Dermis blood vessel endothelial cell (primary cell): ENCODE measurements at regions not wholly inside any gene's neighbourhood (a gene's known extent, or its start where the extent isn't known, plus 50 kb on each side); places are given as distances from the start of the nearest gene placed in this dataset.

Experiments used
- DNase-seq: peaks from one replicate; pipeline ENCODE4 v3.0.0; 2010

DNA sequence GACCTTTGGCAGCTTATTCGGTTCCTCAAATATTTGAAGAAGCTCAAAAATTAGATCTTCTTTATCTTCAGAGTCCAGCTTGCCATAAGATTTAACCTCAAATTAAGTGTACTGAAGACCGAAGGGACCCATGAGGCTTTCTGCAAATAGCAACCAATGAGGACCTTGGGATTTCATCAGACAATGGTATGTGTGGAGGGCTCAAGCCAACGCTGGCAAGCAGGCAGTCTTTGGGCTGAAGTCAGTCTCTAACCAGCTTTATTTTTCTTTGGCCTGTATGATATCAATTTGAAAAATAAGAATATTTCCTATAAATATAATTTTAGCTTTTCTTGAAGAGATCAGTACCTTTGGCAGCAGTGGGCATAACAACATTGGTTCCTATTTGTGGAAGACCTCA is 692.7 kb downstream of the MCTP2 start:
- no peak for DNase-seq

DNA sequence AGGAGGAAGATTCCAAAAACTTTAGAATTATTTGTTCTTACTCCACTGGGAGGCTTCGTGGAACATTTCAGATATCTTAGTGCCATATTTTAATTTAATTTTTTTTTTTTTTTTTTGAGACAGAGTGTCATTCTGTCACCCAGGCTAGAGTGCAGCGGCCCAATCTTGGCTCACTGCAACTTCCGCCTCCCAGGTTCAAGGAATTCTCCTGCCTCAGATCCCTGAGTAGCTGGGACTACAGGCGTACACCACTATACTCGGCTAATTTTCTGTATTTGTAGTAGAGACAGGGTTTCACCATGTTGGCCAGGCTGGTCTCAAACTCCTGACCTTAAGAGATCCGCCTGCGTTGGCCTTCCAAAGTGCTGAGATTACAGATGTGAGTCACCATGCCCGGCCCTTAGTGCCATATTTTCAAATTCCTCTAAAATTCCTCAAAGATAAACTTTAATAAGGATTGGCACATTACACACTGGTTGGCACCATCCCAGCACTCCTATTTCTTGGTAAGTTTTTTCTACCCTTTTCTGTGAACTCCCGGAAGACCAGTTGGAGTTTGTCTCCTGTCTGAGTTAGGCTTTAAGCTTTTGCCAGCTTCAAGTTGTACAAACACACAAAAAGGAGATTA is 693.7 kb downstream of the MCTP2 start:
- no peak for DNase-seq

DNA sequence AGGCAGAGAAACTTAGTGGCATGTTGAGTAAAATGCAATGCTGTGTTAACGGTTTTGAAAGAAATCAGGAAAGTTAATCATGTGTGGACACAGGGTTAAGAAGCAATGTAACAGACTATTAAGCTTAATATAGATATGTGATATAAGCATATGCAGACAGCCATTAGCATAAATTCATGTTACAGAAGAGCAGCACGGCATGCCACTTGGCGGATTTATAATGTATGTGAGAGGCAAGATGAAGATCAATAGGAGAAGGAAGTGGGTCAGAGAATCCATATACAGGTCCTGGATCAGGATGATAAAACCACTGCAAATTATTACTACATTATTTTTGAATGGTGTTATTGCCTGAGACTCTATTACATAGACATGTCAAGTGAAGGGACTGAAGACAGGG is 694.3 kb downstream of the MCTP2 start:
- DNase-seq = no peak

DNA sequence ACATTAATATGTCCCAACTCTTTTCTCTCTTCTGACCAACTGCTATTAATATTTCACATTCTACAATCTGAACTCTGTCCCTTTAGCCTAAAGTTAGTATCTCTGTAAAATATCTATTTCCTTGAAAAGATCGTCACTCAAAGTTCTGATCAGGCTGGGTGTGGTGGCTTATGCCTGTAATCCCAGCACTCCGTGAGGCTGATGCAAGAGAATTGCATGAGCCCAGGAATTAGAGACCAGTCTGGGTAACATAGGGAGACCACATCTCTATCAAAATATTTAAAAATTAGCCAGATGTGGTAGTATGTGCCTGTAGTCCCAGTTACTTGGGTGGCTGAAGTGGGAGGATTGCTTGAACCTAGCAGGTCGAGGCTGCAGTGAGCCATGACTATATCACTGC is 695.6 kb downstream of the MCTP2 start:
- no peak for DNase-seq

DNA sequence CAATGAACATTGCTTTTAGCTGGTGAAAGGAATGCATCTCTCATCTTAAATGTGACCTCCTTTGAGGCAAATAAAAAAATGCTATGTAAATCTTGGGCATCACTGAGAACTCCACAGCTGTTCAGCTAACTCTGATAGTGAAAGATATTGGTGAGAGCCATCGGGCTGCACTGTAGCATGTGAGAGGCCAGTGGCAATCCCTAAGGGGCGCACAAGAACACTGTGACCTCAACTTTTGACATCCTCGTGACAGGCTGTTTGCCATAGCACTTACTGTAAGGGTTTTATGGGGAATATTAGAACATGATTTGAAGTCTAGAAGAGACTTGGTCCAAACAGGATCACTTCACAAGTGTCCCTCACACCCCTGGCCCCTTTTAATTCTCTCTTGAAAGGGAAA is 697.9 kb downstream of the MCTP2 start:
- no peak for DNase-seq

DNA sequence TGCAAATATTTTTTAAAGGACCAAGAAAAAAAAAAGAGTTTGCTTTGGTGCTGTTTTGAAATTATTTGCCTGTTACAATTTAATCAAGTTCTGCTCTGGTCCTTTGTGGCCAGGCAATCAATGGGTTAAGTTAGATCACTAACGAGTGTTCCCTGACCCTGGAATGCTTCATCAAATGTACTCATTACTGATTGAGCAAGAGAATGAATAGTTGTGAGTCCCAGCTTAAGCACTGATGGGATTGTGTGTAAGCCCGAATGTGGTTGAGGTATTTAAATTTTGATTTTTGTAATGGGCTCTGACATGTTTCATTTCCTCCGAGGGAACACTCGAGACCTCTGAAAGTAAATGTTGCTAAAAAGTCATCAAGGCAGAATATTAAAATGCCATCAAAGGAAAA is 699.1 kb downstream of the MCTP2 start:
- no peak for DNase-seq

DNA sequence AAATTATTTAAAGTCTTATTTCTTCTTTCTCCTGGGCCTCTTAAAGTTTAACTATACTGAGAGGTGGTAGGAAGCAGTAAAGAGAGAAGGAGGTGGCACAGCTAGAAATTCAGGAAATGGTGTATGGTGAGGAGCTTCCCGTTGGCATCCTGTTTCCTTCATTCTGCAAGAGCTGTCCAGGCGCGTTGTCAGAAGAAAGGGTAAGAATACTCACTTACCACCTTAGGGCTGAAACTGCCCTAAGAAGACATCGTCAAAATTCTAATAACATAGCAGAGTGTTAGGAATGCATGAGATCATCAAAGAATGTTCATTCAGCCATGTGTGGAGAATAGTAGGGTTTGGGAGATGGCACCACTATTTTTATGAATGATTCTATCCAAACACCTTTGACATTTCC is 699.6 kb downstream of the MCTP2 start:
- peak; percentile 2 for DNase-seq

DNA sequence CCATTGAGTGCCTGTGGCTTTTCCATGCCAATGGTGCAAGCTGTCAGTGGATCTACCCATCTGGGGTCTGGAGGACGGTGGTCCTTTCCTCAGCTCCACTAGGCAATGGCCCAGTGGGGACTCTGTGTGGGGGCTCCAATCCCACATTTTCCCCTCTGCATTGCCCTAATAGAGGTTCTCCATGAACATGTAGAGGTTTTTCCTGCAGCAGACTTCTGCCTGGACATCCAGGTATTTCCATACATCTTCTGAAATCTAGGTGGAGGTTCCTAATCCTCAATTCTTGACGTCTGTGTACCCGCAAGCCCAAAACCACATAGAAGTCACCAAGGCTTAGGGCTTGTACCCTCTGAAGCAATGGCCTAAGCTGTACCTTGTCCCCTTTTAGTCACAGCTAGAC is 703.1 kb downstream of the MCTP2 start:
- no peak for DNase-seq

DNA sequence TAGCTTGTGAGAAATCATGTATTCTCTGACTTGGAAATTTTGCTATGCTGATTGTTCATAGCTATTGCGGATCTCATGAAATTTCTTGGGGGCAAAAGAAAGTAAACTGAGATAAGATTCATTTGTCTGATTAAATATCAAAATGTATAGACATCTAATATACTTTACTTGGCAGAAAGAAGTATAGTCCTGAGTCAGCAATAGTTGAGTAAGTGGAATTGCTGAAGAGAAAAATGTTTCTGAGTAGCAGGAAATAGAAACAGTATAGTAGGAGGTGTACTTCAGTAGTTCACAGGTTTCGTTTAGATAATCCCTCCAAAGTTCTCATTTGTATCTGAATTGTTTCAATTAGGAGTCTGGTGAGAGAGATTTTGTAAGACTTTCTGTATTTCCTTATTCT is 705.9 kb downstream of the MCTP2 start:
- no peak for DNase-seq

DNA sequence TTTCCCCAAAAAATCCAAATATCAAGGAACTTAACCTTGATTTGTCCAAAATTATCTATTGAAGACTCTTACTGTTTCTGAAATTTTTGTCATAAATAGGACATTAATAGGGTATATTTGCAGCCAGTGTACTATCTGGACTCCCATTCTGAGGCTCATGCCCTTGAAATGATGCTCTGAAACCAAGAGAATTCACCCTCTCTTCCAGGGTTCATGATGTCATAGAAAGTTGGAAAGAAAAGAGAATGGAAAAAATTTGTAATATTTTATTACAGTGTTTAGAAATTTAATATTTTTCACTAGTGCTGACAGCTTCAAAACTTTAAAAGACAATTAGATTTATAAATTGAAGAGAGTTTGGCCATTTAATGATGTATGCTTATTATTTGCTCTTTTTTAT is 712.5 kb downstream of the MCTP2 start:
- no peak for DNase-seq

DNA sequence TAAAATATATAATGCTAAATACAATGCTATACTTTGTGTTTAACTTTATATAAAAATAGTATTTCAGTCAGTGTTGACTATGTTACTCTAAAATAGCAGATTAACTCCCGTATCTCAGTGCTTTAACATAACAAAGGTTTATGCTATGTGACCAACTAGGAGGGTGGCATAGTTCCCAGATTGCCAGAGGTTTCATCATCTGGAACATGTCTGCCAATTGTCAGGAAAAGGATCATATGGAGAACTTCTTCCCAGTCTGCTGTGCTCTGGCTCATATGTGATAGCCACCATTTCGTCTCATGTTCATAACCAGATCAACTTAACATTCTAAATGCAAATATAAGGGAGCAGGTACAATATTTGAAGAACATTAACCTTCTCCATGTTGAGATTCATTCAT is 720.2 kb downstream of the MCTP2 start:
- no peak for DNase-seq

DNA sequence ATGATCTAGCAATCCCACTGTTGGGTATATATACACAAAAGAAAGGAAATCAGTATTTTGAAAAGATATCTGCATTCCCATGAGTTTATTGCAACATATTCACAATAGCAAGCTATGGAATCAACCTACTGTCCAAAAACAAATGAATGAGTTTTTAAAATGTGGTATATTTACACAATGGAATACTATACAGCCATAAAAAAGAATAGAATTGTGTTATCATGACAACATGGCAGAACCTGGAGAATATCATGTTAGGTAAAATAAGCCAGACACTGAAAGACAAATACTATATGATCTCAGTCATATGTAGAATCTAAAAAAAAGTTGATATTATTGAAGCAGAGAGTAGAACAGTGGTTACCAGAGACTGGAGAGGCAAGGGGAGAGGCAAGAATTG is 732.6 kb downstream of the MCTP2 start:
- no peak for DNase-seq

DNA sequence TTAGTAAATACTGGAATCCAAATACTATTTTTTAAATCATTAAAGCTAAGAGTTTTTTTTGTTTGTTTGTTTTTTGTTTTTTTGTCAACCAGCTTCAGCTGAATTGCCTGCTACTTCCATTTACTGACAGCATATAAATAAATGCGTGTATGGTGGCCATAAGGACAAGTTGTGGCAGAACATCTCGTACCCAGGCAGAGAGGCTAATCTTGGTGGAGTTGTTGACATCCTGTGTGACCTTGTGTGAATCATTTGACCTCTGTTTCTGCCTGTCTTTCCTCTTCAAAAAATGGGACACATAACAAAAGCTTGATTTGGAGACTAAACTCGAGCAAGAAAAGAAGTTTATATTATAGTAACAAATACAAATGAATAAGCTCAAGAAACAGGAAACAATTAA is 734.2 kb downstream of the MCTP2 start:
- peak; percentile 52 for DNase-seq

DNA sequence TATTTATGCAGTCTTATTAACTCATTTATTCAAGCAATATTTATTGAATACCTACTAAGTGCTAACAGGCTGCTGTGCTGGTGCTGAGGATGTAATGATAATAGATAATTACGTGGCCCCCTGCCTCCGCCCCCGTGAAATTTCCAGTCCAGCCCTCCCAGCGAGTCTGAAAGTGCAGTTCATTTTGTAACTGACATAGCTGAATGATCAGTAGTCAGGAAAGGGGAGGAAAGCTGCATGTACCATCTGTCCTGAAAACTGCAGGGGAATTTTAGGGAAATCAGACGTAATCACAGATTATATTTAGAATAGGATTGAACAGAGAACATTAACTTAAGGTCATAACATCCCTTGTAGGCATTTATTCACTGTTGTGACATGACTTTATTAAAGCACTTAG is 736.8 kb downstream of the MCTP2 start:
- peak; percentile 25 for DNase-seq

DNA sequence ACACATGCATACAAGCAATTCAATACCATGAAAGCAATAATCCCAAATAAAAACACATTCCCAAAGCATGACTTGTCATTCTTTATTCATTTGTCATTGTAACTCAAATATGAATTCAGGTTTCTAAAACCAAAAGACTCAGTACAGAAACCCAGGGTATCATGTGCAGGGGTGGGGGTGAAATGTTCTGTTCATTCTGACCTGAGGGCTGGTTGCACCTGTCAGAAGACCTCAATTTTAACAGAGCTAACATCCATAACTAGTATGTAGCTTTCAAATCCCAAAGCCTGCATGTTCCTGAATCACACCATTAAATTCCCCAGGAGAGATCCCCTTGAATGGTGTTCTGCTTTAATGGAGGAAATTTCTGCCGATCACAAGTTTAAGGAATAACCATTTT is 738.7 kb downstream of the MCTP2 start:
- DNase-seq = no peak

DNA sequence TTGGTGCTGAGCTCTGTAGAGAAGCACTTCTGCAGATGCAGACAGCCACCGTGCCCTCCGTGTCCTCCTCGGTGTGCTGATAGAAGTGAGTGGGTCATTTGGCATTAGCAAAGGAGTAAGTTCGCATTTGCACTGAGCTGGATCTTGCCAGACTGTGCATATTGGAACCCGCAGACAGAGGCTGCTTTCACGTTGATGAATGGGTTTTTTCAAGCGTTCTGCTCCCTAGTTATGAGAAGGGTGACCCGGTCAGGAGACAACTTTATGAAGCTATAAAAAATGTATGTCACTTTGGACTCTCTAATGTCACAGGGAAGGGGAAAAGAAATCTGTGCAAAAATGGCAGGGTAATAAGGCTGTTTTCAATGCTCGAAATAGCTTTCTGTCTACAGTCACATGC is 739.4 kb downstream of the MCTP2 start:
- DNase-seq = no peak

DNA sequence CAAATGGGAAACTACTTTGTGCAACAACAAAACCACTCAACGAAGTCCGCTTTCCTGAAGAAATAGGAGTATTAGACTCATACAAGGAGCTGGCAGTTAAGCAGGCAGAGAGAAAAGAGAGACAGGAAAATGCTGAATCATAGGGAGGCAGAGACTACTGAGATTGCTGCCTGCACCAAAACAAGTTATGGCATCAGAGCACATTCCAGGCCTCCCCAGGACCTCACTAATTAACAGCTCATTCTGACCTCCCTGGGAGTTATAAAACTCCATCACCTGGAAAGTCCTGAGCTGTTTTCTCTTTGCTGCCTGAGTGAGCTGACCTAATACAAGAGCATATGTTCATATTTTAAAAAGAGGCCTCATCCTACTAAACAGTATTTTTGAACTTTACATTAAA is 741.0 kb downstream of the MCTP2 start:
- DNase-seq = peak; percentile 49

DNA sequence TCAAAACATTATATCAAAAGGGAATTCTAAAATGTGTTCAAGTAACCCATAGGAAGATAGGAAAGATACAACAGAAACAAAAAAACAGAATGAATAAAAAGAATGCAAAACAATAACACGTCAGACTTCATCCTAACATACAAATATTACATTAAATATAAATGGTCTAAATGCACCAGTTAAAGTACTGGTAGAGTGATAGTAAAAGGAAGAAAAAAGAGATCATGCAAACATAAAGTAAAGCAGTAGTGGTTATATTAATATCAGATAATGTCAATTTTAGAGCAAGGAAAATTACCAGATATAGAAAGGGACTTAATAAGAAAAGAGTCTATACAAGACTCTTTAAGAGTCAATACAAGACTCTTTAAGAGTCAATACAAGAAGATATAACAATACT is 755.7 kb downstream of the MCTP2 start:
- DNase-seq = no peak

DNA sequence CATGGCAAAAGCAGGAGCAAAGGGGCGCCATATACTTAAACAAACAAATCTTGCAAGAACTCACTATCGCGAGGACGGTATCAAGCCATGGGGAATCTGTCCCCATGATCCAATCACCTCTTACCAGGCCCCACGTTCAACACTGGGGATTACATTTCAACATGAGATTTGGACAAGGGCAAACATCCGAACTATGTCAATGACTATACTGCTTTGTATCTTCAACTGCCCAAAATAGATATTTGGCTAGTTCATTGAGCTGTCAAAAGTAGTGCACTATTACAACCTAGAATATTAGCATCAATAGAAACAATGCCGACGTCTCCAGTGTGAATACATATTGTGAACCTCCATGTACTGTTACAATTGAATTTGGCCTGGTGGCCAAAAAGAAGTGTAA is 760.4 kb downstream of the MCTP2 start:
- DNase-seq = no peak

DNA sequence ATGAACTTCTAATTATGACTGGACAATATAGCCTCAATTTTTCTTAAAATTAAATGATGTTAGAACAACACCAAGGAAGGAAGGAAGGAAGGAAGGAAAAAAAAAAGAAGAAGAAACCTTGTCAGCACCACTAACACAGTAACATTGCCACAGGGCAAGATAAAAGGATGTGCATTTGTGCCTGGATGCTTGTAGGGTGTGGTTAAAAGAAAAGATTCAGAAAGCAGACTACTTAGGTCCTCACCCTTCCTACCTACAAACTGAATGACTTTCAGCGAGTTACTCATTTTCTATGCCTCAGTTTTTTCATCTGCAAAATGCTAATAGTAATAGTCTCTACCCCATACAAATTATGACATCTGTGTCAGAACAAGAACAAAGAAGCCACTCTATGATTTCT is 778.3 kb downstream of the MCTP2 start:
- DNase-seq = no peak

DNA sequence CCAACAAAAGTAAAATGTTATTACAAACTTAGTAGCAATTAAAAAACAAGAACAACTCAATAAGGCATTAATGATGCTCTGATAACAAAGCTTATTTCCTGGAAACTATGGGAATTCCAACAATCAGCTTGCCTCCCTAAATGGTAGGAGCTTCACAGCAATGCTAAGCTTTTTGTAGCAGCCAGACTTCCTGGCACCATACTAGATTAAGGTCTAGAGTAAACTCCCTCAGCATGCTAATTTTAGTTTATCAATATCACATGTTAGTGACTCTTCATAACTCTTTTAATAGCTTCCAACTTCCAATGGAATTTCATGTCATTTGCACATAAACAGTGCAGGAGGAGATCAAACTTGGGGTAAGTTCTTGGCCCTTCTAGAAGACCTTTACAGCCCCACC is 782.0 kb downstream of the MCTP2 start:
- no peak for DNase-seq

DNA sequence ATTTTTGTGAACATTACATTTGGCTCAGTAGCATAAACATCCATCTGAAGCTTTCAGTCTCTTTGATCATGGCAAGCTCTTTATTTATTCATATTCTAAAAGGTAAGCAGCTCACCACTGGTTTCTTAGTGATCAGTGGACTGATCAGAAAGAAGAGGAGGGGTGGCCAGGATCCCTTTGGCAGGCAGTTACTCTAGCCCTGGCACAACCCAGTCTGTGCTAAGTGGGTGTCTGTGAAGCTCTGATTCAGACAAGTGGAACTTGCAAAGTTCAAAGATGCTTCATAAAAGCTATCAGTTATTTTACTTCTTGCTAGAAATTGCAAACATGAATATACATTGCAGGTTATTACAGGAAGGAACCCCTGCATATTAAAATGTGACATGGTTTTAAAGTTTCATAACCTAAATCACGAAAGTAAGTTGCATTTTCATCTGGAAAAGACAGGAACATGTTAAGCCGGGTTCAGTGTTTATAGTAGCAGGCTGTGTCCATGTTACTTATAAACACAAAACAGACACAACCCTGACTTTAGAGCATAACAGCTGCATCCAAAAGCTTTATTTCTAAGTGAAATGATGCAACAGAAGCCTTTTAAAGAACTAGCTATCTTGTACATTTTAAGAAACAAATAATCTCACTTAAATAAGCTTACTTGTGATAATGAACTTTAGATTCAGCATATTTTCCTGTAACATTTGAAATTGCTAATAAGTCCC is 785.3 kb downstream of the MCTP2 start:
- no peak for DNase-seq

DNA sequence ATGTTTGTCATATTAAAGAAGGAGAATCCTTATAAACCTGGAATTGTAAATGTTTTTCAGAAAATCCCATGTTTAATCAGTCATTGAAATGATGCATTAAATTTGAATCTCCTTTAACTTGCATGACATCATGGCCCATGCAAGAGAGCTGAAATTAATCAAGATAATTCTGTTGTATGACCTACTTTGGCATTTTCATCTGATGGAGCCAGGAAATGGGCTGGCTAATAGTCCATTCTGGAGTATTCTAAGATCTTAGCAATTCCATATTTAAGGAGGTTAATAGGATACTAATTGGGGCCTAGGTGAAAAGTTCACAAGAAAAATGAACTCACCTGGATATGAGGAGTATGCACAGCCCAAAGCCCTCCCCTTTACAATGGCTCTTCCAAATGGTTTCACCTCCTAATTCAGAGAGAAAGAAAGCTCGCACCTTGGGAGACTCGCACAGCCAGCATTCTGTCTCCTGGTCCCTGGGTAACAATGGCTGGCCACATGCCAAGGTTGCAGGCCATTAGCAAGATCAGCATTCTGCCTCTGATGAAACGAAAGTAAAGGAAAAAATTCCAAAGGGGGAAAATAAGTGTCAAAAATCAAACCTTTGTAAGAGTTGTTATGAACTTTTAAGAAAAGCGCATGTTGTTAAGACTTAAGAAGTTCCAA is 786.4 kb downstream of the MCTP2 start:
- DNase-seq = peak; percentile 96

DNA sequence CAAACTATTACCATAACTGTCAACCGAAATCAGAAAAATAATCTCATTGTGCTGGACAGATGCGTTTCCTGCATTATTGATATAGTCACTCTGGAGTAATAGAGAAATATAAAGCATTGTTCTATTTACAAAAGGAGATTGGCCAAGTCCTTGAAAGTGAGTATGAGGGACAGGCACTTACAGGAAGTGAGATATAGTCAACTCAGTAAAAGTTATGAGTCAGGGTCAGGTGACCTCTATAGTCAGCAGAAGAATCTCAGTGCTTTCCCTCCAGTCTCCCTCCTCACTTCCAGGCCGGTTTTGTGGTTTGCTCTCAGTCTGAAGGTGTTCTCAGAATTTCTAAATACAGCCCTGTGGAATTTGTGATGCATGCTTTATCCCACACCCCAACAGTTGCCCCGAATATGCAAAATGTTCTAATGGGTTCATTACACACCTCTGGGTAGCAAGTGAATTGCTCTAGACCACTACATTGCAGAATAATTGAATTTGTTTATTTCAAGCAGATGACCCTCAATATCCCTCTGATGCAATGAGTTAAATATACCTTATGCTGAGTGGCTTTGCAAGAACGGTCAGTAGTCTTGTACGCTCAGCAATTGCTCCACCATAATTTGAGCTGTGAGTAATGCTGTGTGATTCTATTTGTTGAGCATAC is 787.7 kb downstream of the MCTP2 start:
- DNase-seq = peak; percentile 89
